ENCODE measurements at regions not wholly inside any gene's neighbourhood (a gene's known extent, or its start where the extent isn't known, plus 50 kb on each side); places are given as distances from the start of the nearest gene placed in this dataset.

GRCh38 chr1:55311057-55311641 is 96.0 kb upstream of the USP24 start:
- DNase-seq (ENCODE audit: low spot score) = no peak
- no peak for TF ChIP-seq CTCF (IDR thresholded peaks at IDR 0.05; ENCODE audit: extremely low read depth, insufficient read depth, missing control alignments)
- in situ Hi-C loops (cut with MboI; ENCODE audit: low pct_unique_long_range_greater_than_20kb, low sequenced_read_pairs, unreplicated experiment) = no loop called here

- DNase-seq (ENCODE audit: low spot score) = no peak
- in situ Hi-C loops (cut with MboI; ENCODE audit: low pct_unique_long_range_greater_than_20kb, low sequenced_read_pairs, unreplicated experiment) = no loop called here
- TF ChIP-seq CTCF (IDR thresholded peaks at IDR 0.05; ENCODE audit: extremely low read depth, insufficient read depth, missing control alignments) = no peak
These were observed 95.4 kb upstream of the USP24 start for GRCh38 chr1:55310505-55310971.

- no peak for TF ChIP-seq CTCF (IDR thresholded peaks at IDR 0.05; ENCODE audit: extremely low read depth, insufficient read depth, missing control alignments)
- no peak for DNase-seq (ENCODE audit: low spot score)
- in situ Hi-C loops (cut with MboI; ENCODE audit: low pct_unique_long_range_greater_than_20kb, low sequenced_read_pairs, unreplicated experiment) = no loop called here
These were observed 94.8 kb upstream of the USP24 start for GRCh38 chr1:55309786-55310504.

- in situ Hi-C loops (cut with MboI; ENCODE audit: low pct_unique_long_range_greater_than_20kb, low sequenced_read_pairs, unreplicated experiment) = no loop called here
- TF ChIP-seq CTCF (IDR thresholded peaks at IDR 0.05; ENCODE audit: extremely low read depth, insufficient read depth, missing control alignments) = no peak
- no peak for DNase-seq (ENCODE audit: low spot score)
These were observed 93.9 kb upstream of the USP24 start for GRCh38 chr1:55309053-55309452.

- TF ChIP-seq CTCF (IDR thresholded peaks at IDR 0.05; ENCODE audit: extremely low read depth, insufficient read depth, missing control alignments) = no peak
- in situ Hi-C loops (cut with MboI; ENCODE audit: low pct_unique_long_range_greater_than_20kb, low sequenced_read_pairs, unreplicated experiment) = no loop called here
These were observed 90.6 kb upstream of the USP24 start for GRCh38 chr1:55305735-55306134.

GRCh38 chr1:55304229-55304740 is 89.1 kb upstream of the USP24 start:
- in situ Hi-C loops (cut with MboI; ENCODE audit: low pct_unique_long_range_greater_than_20kb, low sequenced_read_pairs, unreplicated experiment) = no loop called here
- TF ChIP-seq CTCF (IDR thresholded peaks at IDR 0.05; ENCODE audit: extremely low read depth, insufficient read depth, missing control alignments) = no peak
- DNase-seq (ENCODE audit: low spot score) = no peak

More at GRCh38 chr1:55305735-55306134, 90.6 kb upstream of the USP24 start:
- DNase-seq (ENCODE audit: low spot score) = no peak
